Ovary (tissue), 3 donors: ENCODE measurements at regions not wholly inside any gene's neighbourhood (a gene's known extent, or its start where the extent isn't known, plus 50 kb on each side); places are given as distances from the start of the nearest gene placed in this dataset.

Experiments
- POLR2A ChIP-seq: fragments of 450-650 bp; IDR thresholded peaks from one replicate; pipeline ENCODE4 v1.6.1; 2017; ENCODE audit warnings: antibody characterized with exemption, mild to moderate bottlenecking, moderate library complexity
- TF ChIP-seq, protein P1 (sequence below), 3 donors: fragments of 450-650 bp in 2 of 3; fragments of 200-600 bp in 1 of 3; IDR thresholded peaks; one replicate each; pipeline versions ENCODE4 v1.5.1 to v1.8.0; 2016 to 2022; ENCODE audit warnings: antibody characterized with exemption in 3 of 3, mild to moderate bottlenecking in 1 of 3
- donor health status: DM: no; HTN: no; CAD: no.

GRCh38 chr13:103573446-103573845, 507.2 kb upstream of the SLC10A2 start:
- TF ChIP-seq, protein P1, sequence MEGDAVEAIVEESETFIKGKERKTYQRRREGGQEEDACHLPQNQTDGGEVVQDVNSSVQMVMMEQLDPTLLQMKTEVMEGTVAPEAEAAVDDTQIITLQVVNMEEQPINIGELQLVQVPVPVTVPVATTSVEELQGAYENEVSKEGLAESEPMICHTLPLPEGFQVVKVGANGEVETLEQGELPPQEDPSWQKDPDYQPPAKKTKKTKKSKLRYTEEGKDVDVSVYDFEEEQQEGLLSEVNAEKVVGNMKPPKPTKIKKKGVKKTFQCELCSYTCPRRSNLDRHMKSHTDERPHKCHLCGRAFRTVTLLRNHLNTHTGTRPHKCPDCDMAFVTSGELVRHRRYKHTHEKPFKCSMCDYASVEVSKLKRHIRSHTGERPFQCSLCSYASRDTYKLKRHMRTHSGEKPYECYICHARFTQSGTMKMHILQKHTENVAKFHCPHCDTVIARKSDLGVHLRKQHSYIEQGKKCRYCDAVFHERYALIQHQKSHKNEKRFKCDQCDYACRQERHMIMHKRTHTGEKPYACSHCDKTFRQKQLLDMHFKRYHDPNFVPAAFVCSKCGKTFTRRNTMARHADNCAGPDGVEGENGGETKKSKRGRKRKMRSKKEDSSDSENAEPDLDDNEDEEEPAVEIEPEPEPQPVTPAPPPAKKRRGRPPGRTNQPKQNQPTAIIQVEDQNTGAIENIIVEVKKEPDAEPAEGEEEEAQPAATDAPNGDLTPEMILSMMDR (IDR thresholded peaks at IDR 0.05), result no peak
- TF ChIP-seq POLR2A, result no peak
